PC-3 (cell line): ENCODE measurements at regions not wholly inside any gene's neighbourhood (a gene's known extent, or its start where the extent isn't known, plus 50 kb on each side); places are given as distances from the start of the nearest gene placed in this dataset.
A peak's percentile ranks its signal among the peaks of the same experiment; 100 is the strongest.

Experiments used
- ATAC-seq: fragments of 200-7000 bp; cut with Tn5 transposase; 2 replicates; pipeline ENCODE4 v1.9.1; 2020; ENCODE audit warnings: mild to moderate bottlenecking, moderate library complexity
- BruUV-seq: library from RNA; stranded (reverse); fragments of 400-500 nt; replicated peaks from 2 replicates; lab custom pipeline; 2021; lab: Mats Ljungman, UMichigan
- CTCF ChIA-PET: fragments of 300-600 bp; sonication (Branson Sonifier 250); formaldehyde crosslinking; loops from one replicate; lab custom pipeline; 2022; ENCODE audit warnings: antibody characterized with exemption; lab: Charles Lee
- POLR2A ChIA-PET: fragments of 300-600 bp; sonication (Branson Sonifier 250); formaldehyde crosslinking; loops from one replicate; lab custom pipeline; 2022; ENCODE audit warnings: antibody characterized with exemption; ENCODE audit not compliant: unreplicated experiment; lab: Charles Lee
- DNase-seq: peaks from one replicate; pipeline ENCODE4 v3.0.0-alpha.2; 2015
- H2AFZ ChIP-seq: fragments of 300-600 bp; sonication (generic); 2 replicates; pipeline ENCODE4 v1.6.0; 2016; ENCODE audit warnings: antibody characterized with exemption, low read length
- H3F3A ChIP-seq: fragments of 300-600 bp; sonication (generic); one replicate; pipeline ENCODE4 v1.6.0; 2017; ENCODE audit warnings: antibody characterized with exemption, low read length, control low read depth, mild to moderate bottlenecking; ENCODE audit not compliant: unreplicated experiment
- H3K27ac ChIP-seq: fragments of 300-600 bp; sonication (generic); 2 replicates; pipeline ENCODE4 v1.5.1; 2016; ENCODE audit warnings: mild to moderate bottlenecking, low read length
- H3K27me3 ChIP-seq: fragments of 300-600 bp; sonication (generic); 2 replicates; pipeline ENCODE4 v1.6.1; 2016; ENCODE audit warnings: low read length, mixed read lengths
- H3K36me3 ChIP-seq: fragments of 300-600 bp; sonication (generic); 2 replicates; pipeline ENCODE4 v1.6.1; 2016; ENCODE audit warnings: low read depth, mixed run types, low read length, mixed read lengths
- H3K4me1 ChIP-seq: fragments of 300-600 bp; sonication (generic); 2 replicates; pipeline ENCODE4 v1.5.1; 2016; ENCODE audit warnings: low read length; ENCODE audit not compliant: insufficient read depth
- H3K4me2 ChIP-seq: fragments of 300-600 bp; sonication (generic); 2 replicates; pipeline ENCODE4 v1.6.0; 2016; ENCODE audit warnings: low read length
- H3K4me3 ChIP-seq: fragments of 300-600 bp; sonication (generic); 2 replicates; pipeline ENCODE4 v1.5.1; 2016; ENCODE audit warnings: mild to moderate bottlenecking, low read length, mixed read lengths
- H3K79me2 ChIP-seq: fragments of 300-600 bp; sonication (generic); 2 replicates; pipeline ENCODE4 v1.6.1; 2017; ENCODE audit warnings: low read length, mixed read lengths
- H3K9ac ChIP-seq: fragments of 300-600 bp; sonication (generic); 2 replicates; pipeline ENCODE4 v1.6.0; 2016; ENCODE audit warnings: mild to moderate bottlenecking, low read length
- H3K9me2 ChIP-seq: fragments of 300-600 bp; sonication (generic); replicated peaks from 2 replicates; pipeline ENCODE4 v1.6.1; 2016; ENCODE audit warnings: mixed run types, low read length, mixed read lengths
- H3K9me3 ChIP-seq: fragments of 300-600 bp; sonication (generic); 2 replicates; pipeline ENCODE4 v1.6.1; 2016; ENCODE audit warnings: low read length, mixed read lengths
- H4K20me1 ChIP-seq: fragments of 300-600 bp; sonication (generic); 2 replicates; pipeline ENCODE4 v1.6.1; 2016; ENCODE audit warnings: low read length, mixed read lengths
- CTCF ChIP-seq: fragments of 300-600 bp; sonication (generic); conservative IDR thresholded peaks from 2 replicates; pipeline ENCODE4 v1.5.1; 2017; ENCODE audit warnings: antibody characterized with exemption, low read depth, mild to moderate bottlenecking, low read length
- EZH2 ChIP-seq: fragments of 300-600 bp; sonication (generic); IDR thresholded peaks from one replicate; pipeline ENCODE4 v1.6.1; 2017; ENCODE audit warnings: antibody characterized with exemption, mild to moderate bottlenecking, low read length; ENCODE audit not compliant: unreplicated experiment
- EZH2phosphoT487 ChIP-seq: fragments of 300-600 bp; sonication (generic); IDR thresholded peaks from 2 replicates; pipeline ENCODE4 v1.6.1; 2018; ENCODE audit warnings: mild to moderate bottlenecking, antibody characterized with exemption, low read length, borderline replicate concordance
- intact Hi-C: fragments of 100-400 bp; cut with micrococcal nuclease; formaldehyde crosslinking; loops from 2 replicates; pipeline ENCODE4 v1.9.0; 2023

DNA sequence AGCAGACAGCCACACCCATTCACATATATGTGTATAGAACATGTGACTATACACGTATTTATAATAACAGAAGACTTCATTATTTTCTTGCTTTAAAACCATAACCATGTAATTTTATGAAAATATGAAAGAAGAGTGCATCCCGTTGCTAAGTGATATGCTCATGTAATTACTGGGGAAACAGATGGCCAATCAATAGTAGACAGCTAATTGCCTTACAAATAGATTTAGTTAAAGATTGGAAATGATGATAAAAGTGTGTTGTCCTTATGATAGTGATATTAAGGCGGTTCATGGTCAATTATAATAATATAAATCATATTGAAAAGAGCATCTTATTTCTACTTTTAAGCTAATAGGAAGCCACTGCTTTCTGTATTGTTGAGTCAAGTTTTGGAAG, 95.9 kb downstream of the RFC3 start:
- ChIA-PET POLR2A (no interaction called here), CTCF (interaction anchor here (0.6 kb wide), 1 partner anchor 92 kb away, joined by 3 read pairs; no protein-coding TSS in a partner anchor)
- Histone ChIP-seq H3K9ac (no peak overlapping the region), H3K9me3 (no peaks in the 10 kb centered on the region), H4K20me1 (no peaks in the 10 kb centered on the region), H2AFZ (no peak overlapping the region), H3K9me2 (no peaks in the 10 kb centered on the region), H3K79me2 (no peaks in the 10 kb centered on the region), H3F3A (no peaks in the 10 kb centered on the region), H3K4me2 (no peak overlapping the region), H3K27me3 (no peaks in the 10 kb centered on the region), H3K27ac (no peak overlapping the region), H3K4me3 (no peak overlapping the region), H3K36me3 (no peaks in the 10 kb centered on the region), H3K4me1 (peaks cover 10% of the 10 kb centered on the region)
- no peak for DNase-seq
- intact Hi-C loops: loop anchor here (10.0 kb wide), 1 partner anchor 99 kb away; the partner anchor contains the start of gene RFC3
- no TSS peak for BruUV-seq
- no peak for TF ChIP-seq CTCF
- no peak for TF ChIP-seq EZH2phosphoT487
- TF ChIP-seq EZH2: no peak
- ATAC-seq: no peak

- TF ChIP-seq CTCF: no peak
- no peak for TF ChIP-seq EZH2phosphoT487
- TF ChIP-seq EZH2: no peak
- Histone ChIP-seq H3K79me2 (no peaks in the 10 kb centered on the region), H3K27me3 (no peaks in the 10 kb centered on the region), H3K4me2 (no peak overlapping the region), H3K4me1 (peaks cover 15% of the 10 kb centered on the region), H2AFZ (no peak overlapping the region), H4K20me1 (no peaks in the 10 kb centered on the region), H3K9me3 (no peaks in the 10 kb centered on the region), H3K9me2 (no peaks in the 10 kb centered on the region), H3K27ac (no peak overlapping the region), H3F3A (no peaks in the 10 kb centered on the region), H3K4me3 (no peak overlapping the region), H3K36me3 (no peaks in the 10 kb centered on the region), H3K9ac (no peak overlapping the region)
- no TSS peak for BruUV-seq
- ChIA-PET POLR2A (no interaction called here), CTCF (no interaction called here)
- no peak for ATAC-seq
- intact Hi-C loops: loop anchor here (10.0 kb wide), 1 partner anchor 102 kb away; the partner anchor contains the start of gene RFC3
- DNase-seq: no peak
Observed at GRCh38 chr13:33917190-33917589, 99.2 kb downstream of the RFC3 start.

DNA sequence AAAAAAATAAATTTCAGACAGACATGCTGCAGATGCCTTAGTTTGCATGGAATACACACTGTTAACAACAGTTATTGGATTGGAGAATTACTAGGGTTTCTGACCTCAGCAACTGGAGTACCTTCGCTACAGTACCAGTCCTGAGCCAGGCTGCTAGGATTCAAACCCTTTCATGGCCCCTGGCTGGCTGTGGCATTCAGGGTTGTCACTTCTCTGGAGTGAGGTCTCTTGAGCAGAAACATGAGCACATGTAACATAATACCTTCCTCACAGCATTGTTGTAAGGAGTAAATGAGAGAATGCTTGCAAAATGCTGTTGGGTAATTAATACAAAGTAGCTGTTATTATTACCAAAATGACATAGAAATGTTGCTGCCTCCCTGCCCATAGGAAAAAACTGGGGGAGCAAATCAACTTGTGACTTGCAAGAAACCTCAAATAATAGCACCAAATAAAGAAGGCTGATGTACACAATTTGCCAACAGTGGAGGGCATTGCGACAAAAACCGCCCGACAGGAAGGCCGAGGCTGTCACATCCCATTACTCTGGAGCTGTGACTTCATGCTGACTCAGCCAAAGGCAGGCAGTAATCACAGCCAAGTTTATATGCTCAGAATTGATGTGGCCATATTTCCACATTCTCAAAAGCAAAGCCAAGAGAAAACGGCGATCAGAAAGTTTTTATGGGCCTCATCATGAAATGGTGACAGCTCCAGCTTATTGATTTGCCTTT, 100.4 kb downstream of the RFC3 start:
- CTCF ChIA-PET: no interaction called here
- intact Hi-C loops: loop anchor here (10.0 kb wide), 1 partner anchor 104 kb away; the partner anchor contains the start of gene RFC3
- Histone ChIP-seq H2AFZ (peak overlapping the region; percentile 33; the same call in 1 of the 2 replicates), H3K79me2 (no peaks in the 10 kb centered on the region), H3K27ac (peak overlapping the region; percentile 13), H3K36me3 (no peaks in the 10 kb centered on the region), H3K9me2 (no peaks in the 10 kb centered on the region), H3K4me3 (no peak overlapping the region), H3K27me3 (no peaks in the 10 kb centered on the region), H3K4me2 (peak overlapping the region; percentile 49), H4K20me1 (no peaks in the 10 kb centered on the region), H3K4me1 (peaks cover 15% of the 10 kb centered on the region), H3K9ac (no peak overlapping the region), H3F3A (no peaks in the 10 kb centered on the region), H3K9me3 (no peaks in the 10 kb centered on the region)
- ATAC-seq (peak; percentile 97), DNase-seq (peak; percentile 85)
- TF ChIP-seq EZH2: no peak
- no peak for TF ChIP-seq CTCF
- no peak for TF ChIP-seq EZH2phosphoT487
- POLR2A ChIA-PET: no interaction called here
- BruUV-seq: no TSS peak
